ENCODE measurements at regions not wholly inside any gene's neighbourhood (a gene's known extent, or its start where the extent isn't known, plus 50 kb on each side); places are given as distances from the start of the nearest gene placed in this dataset.

DNA sequence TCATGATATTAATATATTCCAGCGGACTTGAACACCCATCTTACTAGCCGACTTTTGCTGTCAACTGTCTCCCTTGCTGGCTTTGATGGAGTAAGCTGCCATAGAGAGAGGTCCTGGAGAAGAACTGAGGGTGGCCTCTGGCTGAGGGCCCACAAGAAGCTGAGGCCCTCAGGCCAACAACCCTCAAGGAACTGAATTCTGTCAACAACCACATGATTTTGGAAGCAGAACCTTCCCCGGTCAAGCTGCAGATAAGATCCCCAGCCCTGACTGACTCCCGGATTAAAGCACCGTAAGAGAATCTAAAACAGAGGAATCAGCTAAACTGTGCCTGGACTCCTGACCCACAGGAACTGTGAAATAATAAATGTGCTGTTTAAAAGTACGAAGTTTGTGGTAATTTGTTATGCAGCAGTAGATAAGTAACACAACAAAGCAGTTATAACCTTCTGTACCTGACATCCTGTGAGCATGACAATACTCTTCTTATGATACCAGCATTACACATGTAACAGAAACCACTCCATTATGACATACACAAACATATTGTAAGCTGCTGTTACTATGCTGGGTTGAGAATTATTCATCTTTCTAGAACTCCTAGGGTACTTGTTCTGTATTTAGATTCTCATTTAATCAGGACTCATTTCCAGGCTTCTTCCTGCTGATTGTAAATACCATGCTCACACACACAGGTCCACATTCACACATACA is 66.2 kb downstream of the HES1 start:
- H2BK20ac ChIP-seq (ENCODE audit: low read depth, low read length, poor library complexity, severe bottlenecking): no peak overlapping the region
- H2AFZ ChIP-seq (ENCODE audit: low read length): no peak overlapping the region
- WGBS (ENCODE audit: extremely low coverage, insufficient read length, low lambda C conversion rate): no CpG with 5 or more reads among the region's 6 CpGs
- no peak overlapping the region for H3K18ac ChIP-seq (ENCODE audit: insufficient read length, low read depth, low read length)
- H3K4me3 Mint-ChIP-seq: no peak overlapping the region
- H3K27me3 Mint-ChIP-seq (ENCODE audit: low read depth): peaks cover 40% of the 10 kb centered on the region
- H3K27ac ChIP-seq (ENCODE audit: insufficient read length, low read depth, low read length): no peak overlapping the region
- no peak for TF ChIP-seq CTCF (conservative IDR thresholded peaks at IDR 0.05)
- H4K20me1 ChIP-seq (ENCODE audit: control insufficient read depth, insufficient read depth, insufficient read length): no peaks in the 10 kb centered on the region
- no peak overlapping the region for H4K91ac ChIP-seq (ENCODE audit: insufficient read length, low read depth, low read length)
- no peaks in the 10 kb centered on the region for H3K36me3 Mint-ChIP-seq (ENCODE audit: insufficient read depth in 1 of 3, low read depth in 3 of 3)
- no peak overlapping the region for H3K4ac ChIP-seq (ENCODE audit: low read depth, low read length)
- H3K79me2 ChIP-seq (ENCODE audit: insufficient read depth, low read length): no peaks in the 10 kb centered on the region
- no peaks in the 10 kb centered on the region; the same call in 1 of the 2 replicates for H3K27me3 ChIP-seq (ENCODE audit: insufficient read depth, low read length)
- H2BK120ac ChIP-seq (ENCODE audit: low read depth, low read length, poor library complexity, severe bottlenecking): no peak overlapping the region
- no peak overlapping the region for H2AK5ac ChIP-seq (ENCODE audit: insufficient read length, low read length)
- no peak overlapping the region for H3K4me2 ChIP-seq (ENCODE audit: insufficient read depth, insufficient read length, low read length)
- H3K23me2 ChIP-seq (ENCODE audit: insufficient read length, low read depth, low read length, poor library complexity, severe bottlenecking): no peaks in the 10 kb centered on the region
- H3K27ac Mint-ChIP-seq: no peak overlapping the region
- no peak overlapping the region for H4K8ac ChIP-seq (replicated peaks; ENCODE audit: insufficient read length, low read depth, low read length)
- no peak overlapping the region for H3K56ac ChIP-seq (ENCODE audit: insufficient read length, low read depth, low read length)
- H4K5ac ChIP-seq (ENCODE audit: insufficient read length, low read depth, low read length): no peak overlapping the region
- no peaks in the 10 kb centered on the region for H3K9me3 ChIP-seq (ENCODE audit: control insufficient read depth, low read depth, low read length)
- peaks cover 24 to 29% of the 10 kb centered on the region in 2 experiments for H3K4me1 Mint-ChIP-seq
- no peaks in the 10 kb centered on the region for H3K79me1 ChIP-seq (ENCODE audit: insufficient read depth, low read depth, low read length, poor library complexity, severe bottlenecking)
- H3T11ph ChIP-seq (ENCODE audit: low read length): no peak overlapping the region
- H2BK15ac ChIP-seq (ENCODE audit: low read depth, low read length): no peak overlapping the region
- no peak overlapping the region for H2BK5ac ChIP-seq (ENCODE audit: insufficient read length, low read length)
- H2BK12ac ChIP-seq (ENCODE audit: insufficient read length, low read depth, low read length): no peak overlapping the region
- H3K9ac ChIP-seq (ENCODE audit: extremely low read depth, insufficient read length, low read length): no peak overlapping the region
- H3K9me3 Mint-ChIP-seq: no peaks in the 10 kb centered on the region; a peak in 1 of 5 replicates
- 0 out of 2 replicates have a peak, but pooled peaks cover 2% of the 10 kb centered on the region for H3K4me1 ChIP-seq (ENCODE audit: insufficient read depth, low read length)
- no peak for DNase-seq
- H3K23ac ChIP-seq (ENCODE audit: insufficient read length, low read depth, low read length): no peak overlapping the region
- H3K14ac ChIP-seq (ENCODE audit: insufficient read depth, low read length): no peak overlapping the region

Measured in H9 (cell line).